ENCODE measurements at regions not wholly inside any gene's neighbourhood (a gene's known extent, or its start where the extent isn't known, plus 50 kb on each side); places are given as distances from the start of the nearest gene placed in this dataset.
"Not testable (repeated sequence)": the region's sequence is repeated elsewhere in the genome, so short reads cannot be mapped to it uniquely, and the experiment has no call there.

DNA sequence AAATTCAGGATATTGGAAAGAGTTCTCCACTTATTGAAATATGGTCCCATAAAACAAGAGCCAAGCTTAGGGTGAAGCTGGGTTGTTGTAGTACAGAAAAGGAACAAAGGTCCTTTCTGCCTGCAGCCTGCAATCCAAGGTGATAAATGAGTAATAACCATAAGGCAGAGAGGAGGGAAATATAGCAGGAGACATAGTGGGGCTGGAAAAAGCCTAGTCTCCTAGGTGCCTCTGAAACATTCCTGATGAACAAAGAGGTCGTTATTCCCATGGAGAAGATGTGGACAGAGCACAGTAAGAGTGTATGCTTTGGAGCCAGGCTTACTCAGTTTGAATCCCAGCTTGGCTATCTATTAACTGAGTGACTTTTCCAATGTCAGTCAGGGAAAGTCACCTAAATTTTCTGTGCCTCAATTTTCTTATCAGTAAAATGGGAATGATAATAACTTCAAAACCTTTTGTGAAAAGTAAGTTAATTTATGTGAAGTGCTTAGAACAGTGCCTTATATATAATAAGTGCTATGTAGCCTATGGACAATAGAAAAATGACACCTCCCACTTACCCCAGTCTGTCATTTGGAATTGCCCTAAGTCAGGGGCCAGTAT lies 110.8 kb upstream of the GRIN3A start:
- H3K36me3 ChIP-seq (ENCODE audit: low read depth) = no peaks in the 10 kb centered on the region
- no peaks in the 10 kb centered on the region for H3K4me1 ChIP-seq (ENCODE audit: insufficient read depth, poor library complexity, severe bottlenecking)
- H3K4me3 ChIP-seq (ENCODE audit: severe bottlenecking) = no peak overlapping the region
- no peak for ATAC-seq (ENCODE audit: low read depth)
- no peak for DNase-seq (ENCODE audit: low spot score)
- TF ChIP-seq, protein P1, sequence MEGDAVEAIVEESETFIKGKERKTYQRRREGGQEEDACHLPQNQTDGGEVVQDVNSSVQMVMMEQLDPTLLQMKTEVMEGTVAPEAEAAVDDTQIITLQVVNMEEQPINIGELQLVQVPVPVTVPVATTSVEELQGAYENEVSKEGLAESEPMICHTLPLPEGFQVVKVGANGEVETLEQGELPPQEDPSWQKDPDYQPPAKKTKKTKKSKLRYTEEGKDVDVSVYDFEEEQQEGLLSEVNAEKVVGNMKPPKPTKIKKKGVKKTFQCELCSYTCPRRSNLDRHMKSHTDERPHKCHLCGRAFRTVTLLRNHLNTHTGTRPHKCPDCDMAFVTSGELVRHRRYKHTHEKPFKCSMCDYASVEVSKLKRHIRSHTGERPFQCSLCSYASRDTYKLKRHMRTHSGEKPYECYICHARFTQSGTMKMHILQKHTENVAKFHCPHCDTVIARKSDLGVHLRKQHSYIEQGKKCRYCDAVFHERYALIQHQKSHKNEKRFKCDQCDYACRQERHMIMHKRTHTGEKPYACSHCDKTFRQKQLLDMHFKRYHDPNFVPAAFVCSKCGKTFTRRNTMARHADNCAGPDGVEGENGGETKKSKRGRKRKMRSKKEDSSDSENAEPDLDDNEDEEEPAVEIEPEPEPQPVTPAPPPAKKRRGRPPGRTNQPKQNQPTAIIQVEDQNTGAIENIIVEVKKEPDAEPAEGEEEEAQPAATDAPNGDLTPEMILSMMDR (IDR thresholded peaks at IDR 0.05; ENCODE audit: poor library complexity, severe bottlenecking) = no peak
- no peaks in the 10 kb centered on the region for H3K9me3 ChIP-seq (ENCODE audit: severe bottlenecking)
- H3K27me3 ChIP-seq (ENCODE audit: insufficient read depth, poor library complexity, severe bottlenecking) = peaks cover 5% of the 10 kb centered on the region
- H3K27ac ChIP-seq (ENCODE audit: poor library complexity, severe bottlenecking) = no peak overlapping the region

DNA sequence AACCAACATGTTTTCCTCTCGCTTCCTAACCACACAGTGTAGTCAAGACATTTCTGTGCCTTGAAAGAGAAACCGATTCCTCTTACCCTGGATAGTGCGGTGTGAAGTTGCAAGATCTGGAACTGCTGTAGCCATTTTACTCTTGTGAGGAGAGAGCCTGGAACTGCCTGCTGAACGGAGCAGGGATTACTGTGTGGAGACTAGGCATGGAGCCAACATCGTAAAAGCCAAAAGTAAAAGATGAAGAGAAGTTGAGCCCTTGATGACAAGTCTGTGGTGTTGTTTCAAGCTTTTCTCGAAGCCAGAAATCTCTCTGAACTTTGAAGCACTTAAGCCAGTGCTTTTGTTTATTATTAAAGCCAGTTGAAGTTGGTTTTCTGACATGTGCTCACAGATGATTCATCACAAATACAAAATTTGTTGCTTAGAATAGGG lies 110.1 kb upstream of the GRIN3A start:
- Histone ChIP-seq H3K4me3 (ENCODE audit: severe bottlenecking) (no peak overlapping the region), H3K4me1 (ENCODE audit: insufficient read depth, poor library complexity, severe bottlenecking) (no peaks in the 10 kb centered on the region), H3K27me3 (ENCODE audit: insufficient read depth, poor library complexity, severe bottlenecking) (peaks cover 5% of the 10 kb centered on the region), H3K9me3 (ENCODE audit: severe bottlenecking) (no peaks in the 10 kb centered on the region), H3K27ac (ENCODE audit: poor library complexity, severe bottlenecking) (no peak overlapping the region), H3K36me3 (ENCODE audit: low read depth) (no peaks in the 10 kb centered on the region)
- ATAC-seq (ENCODE audit: low read depth) (no peak), DNase-seq (ENCODE audit: low spot score) (no peak)
- TF ChIP-seq, protein P1 (IDR thresholded peaks at IDR 0.05; ENCODE audit: poor library complexity, severe bottlenecking) = no peak

DNA sequence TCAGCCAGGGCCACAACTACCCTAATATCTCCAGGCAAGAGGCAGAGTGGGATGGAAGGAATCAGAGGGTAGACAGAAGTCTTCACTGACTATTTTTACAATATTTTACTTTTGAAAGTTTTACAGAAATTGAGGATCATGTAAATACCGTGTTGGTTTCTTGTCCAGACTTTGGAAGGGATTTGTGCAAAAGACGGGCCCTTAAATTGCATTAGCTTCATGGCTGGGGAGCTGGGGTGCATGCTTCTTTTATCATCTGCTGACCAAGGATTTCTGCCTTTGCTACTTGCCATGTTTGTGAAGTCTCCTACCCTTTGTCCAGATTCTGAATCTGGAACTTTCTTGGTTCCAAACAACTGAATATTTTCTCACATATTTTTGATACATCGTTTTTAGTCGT lies 107.7 kb upstream of the GRIN3A start:
- no peak for DNase-seq (ENCODE audit: low spot score)
- Histone ChIP-seq H3K36me3 (ENCODE audit: low read depth) (no peaks in the 10 kb centered on the region), H3K27ac (ENCODE audit: poor library complexity, severe bottlenecking) (no peak overlapping the region), H3K27me3 (ENCODE audit: insufficient read depth, poor library complexity, severe bottlenecking) (peaks cover 5% of the 10 kb centered on the region), H3K4me1 (ENCODE audit: insufficient read depth, poor library complexity, severe bottlenecking) (no peaks in the 10 kb centered on the region), H3K4me3 (ENCODE audit: severe bottlenecking) (no peak overlapping the region), H3K9me3 (ENCODE audit: severe bottlenecking) (no peaks in the 10 kb centered on the region)
- no peak for ATAC-seq (ENCODE audit: low read depth)
- TF ChIP-seq, protein P1 (IDR thresholded peaks at IDR 0.05; ENCODE audit: poor library complexity, severe bottlenecking) = no peak

DNA sequence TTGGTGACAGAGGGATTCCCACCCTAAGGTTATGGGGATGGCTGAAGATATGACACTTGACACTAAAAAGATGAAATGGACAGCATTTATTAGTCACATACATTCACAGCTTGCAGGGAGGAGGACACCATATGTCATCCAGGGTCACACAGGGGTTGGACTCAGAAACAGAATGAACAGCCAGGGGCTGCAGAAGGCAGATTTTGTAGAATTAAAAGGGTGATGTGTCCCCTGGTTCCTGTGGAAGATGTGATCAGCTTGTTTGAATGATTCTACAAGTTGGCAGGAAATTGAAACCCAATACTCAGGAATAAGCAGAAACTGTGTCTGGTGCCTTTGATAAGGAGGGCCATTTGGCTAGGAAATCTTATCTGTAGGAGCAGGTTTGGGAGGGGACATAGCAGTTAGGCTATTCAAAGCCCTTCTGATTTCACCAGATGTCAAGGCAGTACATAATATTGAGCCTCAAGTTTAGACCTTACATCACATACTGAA lies 102.3 kb upstream of the GRIN3A start:
- H3K27ac ChIP-seq (ENCODE audit: poor library complexity, severe bottlenecking) = no peak overlapping the region
- ATAC-seq (ENCODE audit: low read depth) = no peak

DNA sequence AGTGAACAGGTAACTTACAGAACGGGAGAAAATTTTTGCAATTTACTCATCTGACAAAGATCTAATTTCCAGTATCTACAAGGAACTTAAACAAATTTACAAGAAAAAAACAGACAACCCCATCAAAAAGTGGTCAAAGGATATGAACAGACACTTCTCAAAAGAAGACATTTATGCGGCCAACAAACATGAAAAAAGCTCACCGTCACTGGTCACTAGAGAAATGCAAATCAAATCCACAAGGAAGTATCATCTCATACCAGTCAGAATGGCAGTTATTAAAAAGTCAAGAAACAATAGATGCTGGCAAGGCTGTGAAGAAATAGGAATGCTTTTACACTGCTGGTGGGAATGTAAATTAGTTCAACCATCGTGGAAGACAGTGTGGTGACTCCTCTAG lies 100.5 kb upstream of the GRIN3A start:
- not testable (repeated sequence) for ATAC-seq (ENCODE audit: low read depth)

More for the DNA sequence above, 102.3 kb upstream of the GRIN3A start:
- Histone ChIP-seq H3K27me3 (ENCODE audit: insufficient read depth, poor library complexity, severe bottlenecking) (no peaks in the 10 kb centered on the region), H3K4me3 (ENCODE audit: severe bottlenecking) (no peak overlapping the region), H3K9me3 (ENCODE audit: severe bottlenecking) (no peaks in the 10 kb centered on the region), H3K36me3 (ENCODE audit: low read depth) (no peaks in the 10 kb centered on the region), H3K4me1 (ENCODE audit: insufficient read depth, poor library complexity, severe bottlenecking) (no peaks in the 10 kb centered on the region)
- TF ChIP-seq, protein P1 (IDR thresholded peaks at IDR 0.05; ENCODE audit: poor library complexity, severe bottlenecking) = no peak
- DNase-seq (ENCODE audit: low spot score) = no peak

More for the DNA sequence above, 100.5 kb upstream of the GRIN3A start:
- not testable (repeated sequence) for DNase-seq (ENCODE audit: low spot score); H3K9me3 ChIP-seq (ENCODE audit: severe bottlenecking); H3K4me3 ChIP-seq (ENCODE audit: severe bottlenecking); H3K27ac ChIP-seq (ENCODE audit: poor library complexity, severe bottlenecking); H3K4me1 ChIP-seq (ENCODE audit: insufficient read depth, poor library complexity, severe bottlenecking); H3K36me3 ChIP-seq (ENCODE audit: low read depth); H3K27me3 ChIP-seq (ENCODE audit: insufficient read depth, poor library complexity, severe bottlenecking)

Data from RWPE2 (cell line).